CD4-positive, alpha-beta T cell treated with Interleukin-4 for 1 hour (primary cell): ENCODE measurements at regions not wholly inside any gene's neighbourhood (a gene's known extent, or its start where the extent isn't known, plus 50 kb on each side); places are given as distances from the start of the nearest gene placed in this dataset.

Source experiments
- DNase-seq, 2 donors: peaks; one replicate each; pipeline ENCODE4 v3.0.0-alpha.2; 2020 to 2022

DNA sequence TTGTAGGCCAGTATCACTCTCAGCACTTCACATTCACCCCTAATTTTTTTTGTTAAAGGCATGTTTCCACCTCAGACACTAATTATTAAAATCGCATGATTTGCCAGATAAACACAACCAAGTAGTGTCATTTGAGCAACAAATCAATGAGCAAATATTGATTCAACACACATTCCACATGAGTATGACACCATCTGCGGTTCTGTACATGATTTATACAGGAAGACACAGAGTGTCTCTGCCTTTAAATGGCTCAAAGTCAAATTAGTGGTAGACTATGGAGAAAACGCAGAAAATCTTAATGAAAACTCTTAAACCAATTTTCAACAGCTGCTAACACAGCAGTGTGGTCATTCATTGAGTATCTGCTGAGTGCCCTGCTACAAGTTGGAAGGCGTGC lies 300.2 kb downstream of the SOX4 start:
- no peak for DNase-seq

DNA sequence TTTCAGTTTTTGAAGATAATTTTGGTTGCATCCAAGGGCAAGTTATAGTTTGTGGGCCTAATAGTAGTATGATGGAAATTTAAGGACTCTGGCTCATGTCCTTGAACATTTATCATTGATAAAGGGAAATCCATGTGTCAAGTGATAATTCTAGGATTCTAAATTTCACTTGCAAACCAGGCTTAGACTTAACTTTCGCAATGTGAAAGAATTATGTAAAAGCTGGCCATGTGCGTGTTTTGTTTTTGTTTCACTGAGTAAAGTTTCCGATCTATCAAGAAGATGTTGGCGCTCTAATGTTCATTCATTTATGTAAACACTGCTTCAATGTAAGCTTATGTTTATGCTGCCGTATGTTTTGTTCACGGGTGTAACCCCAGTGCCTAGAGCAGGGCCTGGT lies 302.0 kb downstream of the SOX4 start:
- no peak for DNase-seq

DNA sequence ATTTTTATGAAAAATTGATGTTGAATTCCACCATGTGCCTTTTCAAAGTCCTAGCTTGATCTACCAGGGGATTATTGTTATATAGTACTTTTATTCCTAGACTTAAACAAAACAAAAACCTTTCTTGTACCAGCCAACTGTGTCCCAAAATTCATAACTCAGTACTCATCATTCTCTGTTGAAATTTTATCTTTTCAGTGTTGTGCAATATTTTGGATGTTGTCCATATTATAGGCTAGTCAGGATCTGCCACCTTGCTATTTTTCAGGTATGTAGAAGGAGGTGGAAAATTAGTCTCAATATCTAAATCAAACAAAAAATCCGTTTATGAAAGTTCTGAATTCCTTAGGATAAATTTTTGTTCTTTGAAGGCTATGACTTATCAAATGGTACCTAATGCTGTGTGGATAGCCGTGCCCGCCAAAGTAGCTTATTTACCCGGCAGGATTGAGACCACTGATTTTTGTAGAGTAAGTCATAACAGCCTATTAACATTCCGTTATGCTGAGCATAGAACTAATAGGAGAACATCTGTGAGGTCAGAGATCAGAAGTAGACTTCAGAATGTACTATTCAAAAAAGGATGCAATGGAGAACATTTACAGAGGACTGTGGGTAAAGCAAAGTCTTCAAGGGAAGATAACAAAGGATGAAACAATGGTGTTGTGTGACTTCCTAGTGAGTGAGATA lies 304.7 kb downstream of the SOX4 start:
- no peak for DNase-seq

DNA sequence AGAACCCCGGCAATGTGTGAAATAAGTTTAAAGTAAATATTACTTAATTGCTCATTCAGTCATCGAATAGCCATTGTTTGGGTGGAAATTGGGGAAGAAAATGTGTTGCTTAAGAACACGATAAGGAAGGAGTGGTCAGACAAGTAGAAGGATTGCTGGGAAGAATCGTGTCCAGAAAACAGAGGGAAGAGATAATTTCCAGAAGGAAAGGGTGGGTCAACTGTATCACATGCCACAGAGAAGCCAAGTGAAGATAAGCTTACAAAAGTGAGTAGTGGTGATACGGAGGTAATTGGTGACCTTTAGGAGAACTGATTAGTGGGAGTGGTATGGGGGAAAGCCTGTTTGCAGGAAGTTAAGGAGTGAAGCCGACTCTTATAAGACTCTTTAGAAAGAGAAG lies 306.2 kb downstream of the SOX4 start:
- DNase-seq, result no peak

DNA sequence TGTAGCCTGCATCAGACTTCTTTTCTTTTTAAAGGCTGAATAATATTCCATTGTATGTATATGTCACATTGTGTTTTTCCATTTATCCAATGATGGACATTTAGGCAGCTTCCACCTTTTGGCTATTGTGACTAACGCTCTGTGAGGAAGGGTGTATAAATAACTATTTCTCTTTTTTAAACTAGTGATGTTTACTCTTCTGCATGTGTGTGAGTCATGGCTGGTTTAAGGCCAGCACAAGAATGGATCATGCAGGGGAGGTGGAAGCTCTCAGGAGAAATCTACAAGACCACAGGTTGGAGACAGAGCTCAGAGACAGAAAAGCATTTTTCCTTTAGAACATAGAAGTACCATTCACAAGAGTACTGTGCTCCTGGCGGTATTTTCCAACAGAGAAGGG lies 307.2 kb downstream of the SOX4 start:
- DNase-seq, result no peak

DNA sequence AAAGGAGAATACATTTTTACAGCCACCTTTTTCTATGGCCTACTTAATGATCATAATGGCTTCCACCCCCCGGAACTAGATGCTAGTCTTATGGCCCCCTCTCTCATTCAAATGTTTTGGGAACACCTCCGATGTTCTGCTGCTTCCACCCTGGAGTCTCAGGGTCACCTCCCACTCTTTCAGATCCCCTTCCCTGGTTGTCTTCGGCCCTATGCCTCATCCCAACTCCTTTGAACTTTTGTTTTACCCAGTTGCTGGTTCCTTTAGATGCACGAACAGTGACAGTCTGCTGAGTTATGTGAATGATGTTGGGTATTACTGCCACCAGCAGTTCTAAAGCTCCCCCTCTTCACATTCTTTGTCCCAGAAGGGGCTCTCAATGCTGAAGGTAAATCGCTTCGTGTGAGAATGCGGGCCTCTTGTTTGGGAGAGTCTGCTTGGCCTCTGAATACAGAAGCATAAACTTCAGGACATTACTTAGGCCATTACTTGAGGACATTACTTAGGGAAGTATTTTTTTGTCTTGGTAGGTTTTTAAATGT lies 309.1 kb downstream of the SOX4 start:
- no peak for DNase-seq

DNA sequence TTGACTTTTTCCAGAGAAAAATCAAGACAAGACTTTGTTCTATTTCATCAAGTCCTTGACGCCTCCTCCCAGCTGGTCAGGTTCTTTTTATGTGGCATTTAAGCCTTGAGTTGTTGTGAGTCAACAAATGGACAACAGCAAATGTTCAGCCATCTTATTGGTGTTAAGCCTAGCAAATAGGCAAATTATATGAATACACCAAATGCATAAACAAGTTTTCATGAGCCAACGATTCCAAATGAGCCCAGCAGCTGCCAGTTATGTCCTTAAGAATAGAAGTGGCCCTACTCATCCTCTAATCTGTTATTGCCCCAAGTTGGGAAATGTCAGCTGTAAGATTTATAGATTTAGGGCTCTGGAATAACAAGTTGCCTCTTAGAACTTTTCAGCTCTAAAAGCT lies 312.0 kb downstream of the SOX4 start:
- DNase-seq, result no peak

DNA sequence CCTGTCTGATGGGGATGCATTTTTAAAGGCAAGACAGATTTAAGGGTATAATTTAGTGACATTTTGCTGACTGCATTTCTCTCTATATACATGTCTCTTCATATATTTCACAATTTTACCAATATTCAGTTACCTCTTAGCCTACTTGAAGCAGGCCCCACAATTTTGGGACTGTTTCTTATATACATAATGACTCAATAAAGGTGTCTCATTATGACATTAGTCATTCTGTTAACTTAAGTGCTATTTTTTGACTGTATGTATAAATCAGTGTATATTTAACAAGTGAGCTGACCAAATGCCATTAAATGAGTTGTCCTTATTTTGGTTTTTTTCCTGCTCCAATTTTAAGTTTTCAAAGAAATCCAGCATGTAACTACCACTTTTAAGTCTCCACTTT lies 313.3 kb downstream of the SOX4 start:
- no peak for DNase-seq

DNA sequence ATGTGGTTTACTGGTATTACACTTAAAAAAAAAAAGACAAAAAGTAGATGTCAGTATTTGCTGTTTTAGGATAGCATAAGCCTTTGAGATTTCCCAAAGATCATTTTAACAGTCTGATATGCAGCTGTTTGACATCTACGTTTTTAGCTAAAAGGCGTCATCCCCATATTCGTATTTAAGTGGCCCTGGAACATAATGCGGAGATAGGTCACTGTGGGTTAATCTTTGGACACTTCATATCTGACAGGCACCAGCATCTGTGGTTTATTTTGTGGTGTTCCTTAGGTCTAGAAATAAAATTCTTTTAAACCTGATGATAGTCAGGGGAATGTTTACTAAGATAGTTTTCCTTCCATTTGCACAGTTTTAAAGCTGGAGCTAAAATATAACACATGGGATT lies 313.7 kb downstream of the SOX4 start:
- DNase-seq, result no peak

DNA sequence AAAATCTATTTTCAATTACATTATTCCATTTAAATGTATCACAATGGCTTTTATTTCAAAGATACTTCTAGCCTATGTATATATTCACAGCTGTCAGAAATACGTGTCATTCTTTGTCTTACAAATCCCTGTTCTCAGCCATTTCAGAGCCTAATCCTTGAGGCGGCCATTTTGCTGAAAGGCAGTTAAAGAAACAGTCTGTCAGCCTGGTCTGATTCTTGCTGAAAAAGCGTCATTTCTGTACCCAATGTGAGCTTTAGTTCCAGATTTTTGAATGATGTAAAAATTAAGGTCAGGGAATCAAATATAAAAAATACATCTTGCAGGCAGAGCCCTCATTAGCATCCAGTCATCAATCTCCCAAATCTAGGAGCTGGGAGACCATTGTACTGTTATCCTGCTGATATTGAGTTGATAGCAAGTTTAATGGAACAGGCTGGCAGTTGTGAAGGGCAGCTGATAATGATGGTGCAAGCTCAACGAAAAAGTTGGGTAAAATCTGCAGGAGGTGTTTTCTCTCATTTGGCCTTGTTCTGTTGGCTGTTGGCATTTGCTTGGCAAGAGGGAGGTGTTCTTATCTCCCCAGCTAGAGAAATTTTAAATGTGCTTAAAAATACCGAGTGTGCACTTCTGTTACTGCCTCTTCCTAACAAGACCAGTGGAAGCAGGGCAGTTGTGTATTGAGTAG lies 314.8 kb downstream of the SOX4 start:
- DNase-seq, result no peak

DNA sequence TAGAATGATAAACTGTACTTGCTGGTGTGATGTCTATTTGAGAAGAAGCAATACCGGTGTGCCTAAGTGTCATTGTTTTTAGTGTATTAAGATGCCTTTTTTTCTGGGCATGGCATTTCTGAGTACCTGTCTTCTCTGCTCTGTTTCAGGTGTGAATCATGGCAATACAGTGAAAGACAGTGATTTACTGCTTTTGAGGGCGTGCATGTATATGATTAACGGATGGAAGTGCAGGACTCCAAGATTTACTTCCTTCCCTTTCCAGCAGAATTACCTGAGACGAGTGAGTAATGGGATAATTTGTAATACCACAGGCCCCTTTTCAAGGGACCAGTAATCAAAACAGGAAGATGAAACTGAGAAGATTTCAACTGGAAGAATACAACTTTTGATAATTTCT lies 315.8 kb downstream of the SOX4 start:
- DNase-seq, result no peak

DNA sequence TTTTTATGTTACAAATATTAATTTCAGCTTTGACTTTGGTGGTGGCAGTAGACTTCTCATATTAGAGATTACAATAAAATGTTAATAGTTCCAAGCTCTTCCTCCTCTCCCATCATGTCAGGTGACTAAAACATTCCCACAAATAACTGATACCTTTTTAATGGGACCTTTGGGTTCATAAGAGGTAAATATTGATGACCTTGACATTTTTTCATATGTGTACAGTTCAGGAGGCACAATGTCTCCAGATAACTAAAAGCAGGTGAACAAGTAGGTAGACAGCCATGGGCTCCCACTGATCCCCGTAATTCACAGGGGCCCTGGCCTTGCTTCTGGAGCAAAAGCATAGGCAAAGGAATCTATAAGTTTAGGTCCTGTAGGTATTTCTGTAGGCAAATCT lies 317.7 kb downstream of the SOX4 start:
- no peak for DNase-seq

DNA sequence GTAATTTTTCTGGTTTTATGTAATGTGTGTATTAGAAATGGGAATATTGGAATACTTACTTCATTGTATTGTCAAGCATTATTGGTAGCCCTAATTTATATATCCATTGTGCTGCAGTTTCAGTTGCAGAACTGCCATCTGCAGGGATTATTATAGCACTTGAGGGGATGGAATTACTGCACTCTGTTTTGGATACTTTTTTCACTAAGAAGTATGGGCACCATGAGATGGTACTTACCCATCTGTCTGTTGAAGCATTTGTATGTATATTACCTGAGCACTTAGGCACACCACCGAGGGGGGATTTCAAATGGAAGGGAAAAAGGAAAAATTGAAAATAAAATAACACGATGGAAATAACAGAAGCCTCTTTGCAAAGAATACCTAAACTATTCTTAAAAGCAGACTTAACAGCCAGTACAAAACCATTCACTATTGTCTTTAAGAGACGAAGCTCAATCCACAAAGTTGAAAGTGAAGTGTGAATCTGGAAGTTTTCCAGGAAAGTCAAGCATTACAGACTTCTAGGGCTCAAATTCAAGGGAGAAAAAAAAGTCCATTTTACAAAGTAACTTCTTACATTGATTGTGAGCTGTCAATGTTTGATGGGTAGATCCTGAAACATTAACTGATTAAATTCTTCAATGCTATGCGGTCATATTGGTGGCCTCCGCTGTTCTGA lies 318.7 kb downstream of the SOX4 start:
- no peak for DNase-seq

DNA sequence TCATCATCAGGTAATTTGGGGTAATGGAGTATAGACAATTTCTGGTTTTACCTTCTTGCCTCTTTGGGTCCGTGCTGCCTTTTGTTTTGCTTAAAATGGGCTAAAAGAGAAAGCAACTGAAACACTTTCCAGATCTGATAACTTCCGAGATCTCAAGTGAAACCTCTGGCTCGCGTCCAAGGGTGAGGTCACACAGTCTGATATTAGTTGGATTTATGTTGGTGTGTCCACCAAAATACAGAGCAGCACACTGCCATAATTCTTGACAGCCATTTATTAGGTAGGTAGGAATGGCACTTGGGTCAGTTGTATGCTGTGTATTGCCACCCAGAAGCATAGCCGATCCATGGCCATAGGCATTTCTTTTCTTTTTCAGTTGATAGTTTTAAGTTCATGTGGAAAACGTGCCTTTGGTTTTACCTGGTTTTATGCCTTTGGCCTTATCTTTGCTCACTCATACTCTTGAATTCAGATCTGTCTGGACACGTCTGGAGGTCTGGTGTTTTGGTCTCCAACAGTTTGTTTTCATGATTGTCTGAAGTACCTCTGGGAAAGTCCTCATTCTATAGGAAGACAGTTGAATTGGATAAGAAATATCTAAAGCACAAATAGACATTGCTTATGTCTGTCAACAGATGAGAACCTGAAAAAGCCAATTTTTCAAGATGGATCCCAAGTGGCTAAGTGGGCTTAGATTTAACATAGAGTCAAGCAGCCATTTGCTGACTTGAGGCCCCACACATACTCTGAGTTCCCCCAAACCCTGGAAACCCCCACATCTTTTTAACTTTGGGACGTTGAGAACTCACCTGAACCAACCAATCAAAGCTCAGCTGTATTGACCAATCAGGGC lies 320.8 kb downstream of the SOX4 start:
- peak; percentile 13 to 40 for DNase-seq

DNA sequence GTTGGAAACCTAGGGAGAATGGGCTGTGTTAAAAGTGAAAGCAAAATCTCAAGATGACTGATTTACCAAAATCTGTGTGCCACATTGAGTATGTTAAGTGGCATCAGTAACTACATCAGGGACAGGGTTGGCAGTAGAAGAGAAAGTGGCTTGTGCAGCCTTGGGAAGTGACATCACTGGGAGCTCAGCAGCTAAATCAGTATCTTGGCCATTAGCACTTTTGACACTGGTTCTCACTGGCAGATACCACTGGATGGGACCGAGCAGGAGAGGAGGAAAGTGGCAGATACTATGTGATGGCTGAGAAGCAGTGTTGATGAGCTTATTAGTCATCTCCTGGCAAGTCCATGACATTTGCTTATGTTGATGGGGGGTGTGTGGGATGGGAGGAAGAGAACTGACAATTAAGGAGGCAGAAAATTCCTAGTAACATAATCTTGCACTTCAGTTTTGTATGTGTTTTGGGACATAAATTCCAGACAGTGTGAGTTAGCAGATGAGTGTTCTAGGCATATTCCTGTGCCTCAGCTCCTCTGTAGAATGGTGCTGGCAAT lies 322.2 kb downstream of the SOX4 start:
- DNase-seq, result no peak

DNA sequence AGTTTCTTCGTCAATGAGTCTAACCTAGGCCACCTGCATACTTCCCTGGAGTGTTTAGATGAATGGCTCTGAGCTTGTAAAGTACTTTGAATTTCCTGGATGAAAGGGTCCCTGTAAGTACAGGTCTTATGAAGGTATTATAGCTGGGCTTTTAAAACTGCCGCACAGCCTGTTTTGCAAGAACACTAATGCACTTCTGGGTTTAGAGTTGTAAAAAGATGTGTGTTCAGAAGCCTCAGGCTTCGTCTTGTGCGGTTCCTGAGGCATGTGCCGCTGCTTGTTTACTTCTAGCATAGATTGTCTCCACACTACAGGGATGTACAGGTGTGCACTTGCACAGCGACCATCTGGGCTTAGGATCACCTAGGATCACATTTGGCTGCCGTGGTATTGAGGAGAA lies 324.5 kb downstream of the SOX4 start:
- DNase-seq, result no peak

DNA sequence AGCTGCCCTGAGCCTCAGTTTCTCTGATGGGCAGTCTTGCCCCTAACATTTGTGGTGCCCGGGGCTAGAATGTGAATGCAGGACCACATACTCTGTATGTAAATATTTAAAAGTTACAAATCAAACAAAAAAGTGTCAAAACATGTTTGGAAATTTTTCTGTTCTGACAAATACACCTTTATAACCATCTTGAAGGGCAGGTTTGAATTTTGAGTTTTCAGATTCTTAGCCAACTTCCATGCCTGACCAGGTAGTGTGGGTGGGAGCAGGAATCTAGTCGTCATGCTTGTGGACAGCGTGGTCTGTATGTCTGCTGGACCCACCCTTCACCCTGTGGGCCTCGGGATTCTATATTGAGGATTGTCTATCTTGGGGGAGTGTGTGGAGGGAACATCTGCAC lies 325.1 kb downstream of the SOX4 start:
- no peak for DNase-seq

DNA sequence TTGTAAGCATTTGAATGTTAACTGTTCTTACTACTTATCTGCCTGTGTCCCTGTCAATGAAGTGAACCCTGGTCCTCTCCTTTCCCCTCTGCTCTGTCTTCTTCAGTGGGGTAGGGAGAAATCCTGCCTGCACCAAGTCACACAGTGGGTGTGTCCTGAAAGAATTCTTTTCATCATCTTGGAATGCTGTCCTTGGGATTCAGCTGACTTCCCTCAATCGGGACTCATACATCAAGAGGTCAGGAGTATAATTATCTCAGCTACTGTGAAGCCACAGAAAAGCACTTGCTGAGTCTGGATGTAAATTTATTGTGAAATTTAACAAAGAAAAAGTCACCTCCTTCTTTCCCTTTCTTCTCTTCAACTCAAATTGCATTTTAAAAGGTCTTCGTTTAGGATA lies 328.5 kb downstream of the SOX4 start:
- DNase-seq, result no peak

DNA sequence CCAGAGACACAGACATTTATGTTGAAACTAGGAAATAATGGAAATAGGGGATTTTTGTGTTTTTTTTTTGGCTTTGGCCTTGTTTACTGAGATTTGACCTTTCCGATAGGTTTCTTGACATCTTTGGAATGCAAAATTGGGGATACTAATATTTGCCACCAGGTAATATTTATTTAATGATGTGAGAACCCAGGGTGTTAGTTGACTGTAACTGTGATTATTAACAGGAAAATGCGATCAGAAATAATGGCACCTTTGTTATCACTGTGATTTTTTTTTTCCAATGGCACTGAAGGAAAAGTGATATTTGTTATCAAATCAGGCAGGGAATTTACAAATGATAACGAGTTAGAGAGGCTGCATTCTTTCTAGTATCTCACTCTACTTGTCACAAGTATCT lies 330.5 kb downstream of the SOX4 start:
- no peak for DNase-seq

DNA sequence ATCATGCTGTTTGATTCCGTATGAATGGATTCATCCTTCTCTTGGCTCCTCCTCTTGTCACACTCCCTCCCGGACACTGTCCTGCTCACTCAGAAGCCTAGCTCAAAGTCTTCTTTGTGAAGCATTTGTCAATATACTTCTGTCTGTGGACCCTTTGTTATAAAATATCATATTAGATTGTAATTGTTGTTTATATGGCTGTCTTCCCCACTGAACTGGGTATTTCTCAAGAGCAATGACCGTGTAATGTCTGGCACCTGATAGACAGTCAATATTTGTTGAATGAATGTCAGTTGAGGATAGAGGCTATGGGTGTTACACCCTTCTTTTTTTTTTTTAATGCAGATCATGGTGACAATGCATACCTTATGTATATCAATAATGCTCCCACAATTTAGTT lies 335.3 kb downstream of the SOX4 start:
- no peak for DNase-seq

DNA sequence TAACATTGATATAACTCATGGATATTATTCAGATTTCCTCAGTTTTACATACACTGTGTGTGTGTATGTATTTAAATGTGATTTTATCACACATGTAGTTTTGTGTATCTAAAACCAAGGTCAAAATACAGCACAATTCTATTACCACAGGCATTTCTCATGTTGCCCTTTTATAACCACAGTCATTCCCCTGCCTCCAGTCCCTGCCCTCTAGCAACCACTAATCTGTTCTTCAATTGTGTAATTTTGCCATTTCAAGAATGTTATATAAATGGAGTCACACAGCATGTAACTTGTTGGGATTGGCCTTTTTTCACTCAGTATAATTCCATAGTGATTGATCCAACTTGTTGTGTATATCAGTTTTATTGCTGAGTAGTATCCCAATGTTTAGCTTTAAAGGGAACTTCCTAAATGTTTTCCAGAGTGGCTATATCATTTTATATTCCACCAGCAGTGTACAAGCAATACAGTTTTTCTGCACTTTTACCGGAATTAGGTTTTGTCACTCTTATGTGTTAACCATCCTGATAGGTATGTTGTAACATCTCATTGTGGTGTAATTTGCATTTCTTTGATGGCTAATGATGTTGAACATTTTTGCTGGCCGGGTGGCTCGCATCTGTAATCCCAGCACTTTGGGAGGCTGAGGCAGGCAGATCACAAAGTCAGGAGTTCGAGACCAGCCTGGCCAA lies 338.2 kb downstream of the SOX4 start:
- DNase-seq, result no peak

DNA sequence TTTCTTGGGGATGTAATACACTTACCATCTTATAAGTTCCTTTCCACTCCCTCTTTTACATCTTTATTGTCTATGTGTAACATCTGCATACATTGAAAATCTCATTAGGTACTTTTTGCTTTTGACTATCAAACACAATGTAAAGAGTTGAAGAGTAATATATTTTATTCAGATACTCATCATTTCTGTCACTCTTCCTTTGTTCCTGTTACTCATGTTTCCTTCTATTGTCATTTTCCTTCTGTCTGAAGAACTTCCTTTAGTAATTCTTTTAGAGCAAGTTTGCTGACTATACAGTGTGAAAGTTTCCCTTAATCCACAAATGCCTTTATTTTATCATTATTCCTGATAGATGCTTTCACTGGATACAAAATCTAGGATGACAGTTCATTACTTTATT lies 339.8 kb downstream of the SOX4 start:
- no peak for DNase-seq
